NCI-H345 (cell line): ENCODE measurements at regions not wholly inside any gene's neighbourhood (a gene's known extent, or its start where the extent isn't known, plus 50 kb on each side); places are given as distances from the start of the nearest gene placed in this dataset.
"Not testable (repeated sequence)": the region's sequence is repeated elsewhere in the genome, so short reads cannot be mapped to it uniquely, and the experiment has no call there.

Experiments
- DNase-seq: peaks from one replicate; lab custom pipeline; 2025; lab: John Stamatoyannopoulos, UW

DNA sequence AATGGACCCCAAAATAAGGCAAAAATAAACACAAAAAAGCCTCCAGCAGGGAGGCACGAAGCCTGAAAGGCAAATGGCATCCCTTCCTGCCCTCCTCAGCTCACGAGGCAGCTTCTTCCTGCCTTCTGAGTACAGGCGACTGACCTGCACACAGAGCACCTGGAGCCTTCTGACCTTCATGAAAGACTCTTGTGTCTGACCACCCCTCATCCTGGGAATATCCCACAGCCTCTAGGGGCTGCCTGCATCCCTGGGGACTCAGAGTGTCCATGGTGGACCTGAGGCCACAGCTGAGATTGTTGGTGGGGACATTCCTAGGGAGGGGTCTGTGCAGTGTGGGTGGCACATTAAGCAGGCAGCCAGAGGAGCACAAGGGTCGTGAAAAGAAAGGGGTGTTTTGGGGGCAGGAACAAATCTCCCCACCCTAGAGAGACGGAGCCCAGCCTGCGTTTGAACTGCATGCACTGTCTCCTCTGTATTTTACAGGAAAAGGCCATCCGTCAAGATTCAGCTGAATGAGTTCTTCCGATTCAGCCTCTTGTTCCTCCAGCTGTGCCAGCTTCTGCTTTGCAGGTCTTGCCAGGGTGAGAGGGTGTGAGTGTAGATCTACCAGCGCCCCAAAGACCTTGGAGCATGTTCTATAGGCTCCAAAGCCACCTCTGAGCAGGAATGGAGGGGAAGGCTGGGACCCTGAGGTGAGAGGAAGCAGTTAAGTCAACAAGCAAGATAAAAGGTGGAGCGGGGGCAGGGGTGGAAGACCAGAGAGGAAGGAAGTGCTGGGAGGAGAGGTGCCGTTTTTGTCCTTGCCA lies 80.4 kb upstream of the MEF2A start:
- DNase-seq, result no peak

DNA sequence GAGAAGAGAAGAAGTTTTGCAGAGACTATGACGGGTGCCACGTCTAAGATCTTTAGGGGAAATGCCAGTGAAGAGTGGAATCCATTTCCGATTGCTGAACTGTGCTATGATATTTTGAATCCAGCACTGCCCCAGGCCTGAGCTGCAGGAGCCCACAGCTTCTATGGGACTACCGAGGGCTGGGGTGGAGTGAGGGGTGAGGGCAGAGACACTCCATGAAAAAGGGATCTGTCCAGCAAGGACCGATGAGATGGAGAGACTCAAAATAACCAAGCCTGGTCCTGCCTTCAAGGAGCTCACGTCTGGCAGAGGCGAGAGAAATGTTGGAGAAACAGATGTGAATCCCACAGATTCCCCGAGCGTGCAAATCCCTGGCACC lies 79.8 kb upstream of the MEF2A start:
- no peak for DNase-seq

DNA sequence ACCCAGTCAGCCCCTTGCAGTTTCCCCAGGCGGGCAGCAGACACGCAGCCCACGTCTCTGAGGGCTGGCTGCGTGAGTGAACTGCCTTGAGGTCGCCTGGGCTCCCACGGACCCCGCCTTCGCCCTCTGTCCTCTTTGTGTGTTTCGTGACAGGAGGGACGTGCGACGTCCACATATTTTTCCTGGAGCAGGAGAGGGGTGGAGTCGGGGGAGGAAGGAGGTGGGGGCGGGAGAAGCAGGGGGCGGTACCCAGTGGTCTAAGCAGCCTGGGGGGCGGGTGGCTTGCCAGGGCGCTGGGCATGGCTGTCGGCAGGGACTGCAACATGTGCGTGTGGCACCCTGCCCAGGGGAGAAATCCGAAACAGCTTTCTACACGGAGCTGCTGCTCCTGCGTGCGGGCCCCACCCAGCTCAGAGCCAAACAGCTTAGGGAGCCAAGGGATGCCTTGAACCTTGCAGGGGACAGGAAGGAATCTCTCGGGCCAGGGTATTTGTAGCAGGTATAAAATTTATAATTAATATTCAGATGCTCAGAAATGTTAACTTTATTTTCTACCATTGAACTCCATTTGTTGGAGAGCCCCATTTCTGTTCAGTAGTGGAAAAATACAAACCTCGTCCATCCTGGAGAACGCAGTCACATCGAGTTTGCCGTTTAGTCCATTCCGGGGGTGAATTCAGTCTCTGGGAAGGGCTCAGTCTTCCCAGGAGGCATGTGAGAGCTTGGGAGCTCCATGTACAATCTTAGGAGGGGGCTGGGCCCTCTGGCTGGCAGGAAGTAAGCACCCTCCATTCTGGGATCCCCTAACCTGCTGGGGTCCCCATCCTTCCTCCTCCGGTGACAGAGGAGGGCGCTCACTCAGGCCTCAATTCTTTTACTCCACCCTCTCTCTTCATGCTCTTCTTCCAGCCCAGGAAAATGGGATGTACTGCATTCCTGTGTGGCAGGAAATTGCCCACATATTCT lies 79.1 kb upstream of the MEF2A start:
- DNase-seq, result peak; percentile 20

DNA sequence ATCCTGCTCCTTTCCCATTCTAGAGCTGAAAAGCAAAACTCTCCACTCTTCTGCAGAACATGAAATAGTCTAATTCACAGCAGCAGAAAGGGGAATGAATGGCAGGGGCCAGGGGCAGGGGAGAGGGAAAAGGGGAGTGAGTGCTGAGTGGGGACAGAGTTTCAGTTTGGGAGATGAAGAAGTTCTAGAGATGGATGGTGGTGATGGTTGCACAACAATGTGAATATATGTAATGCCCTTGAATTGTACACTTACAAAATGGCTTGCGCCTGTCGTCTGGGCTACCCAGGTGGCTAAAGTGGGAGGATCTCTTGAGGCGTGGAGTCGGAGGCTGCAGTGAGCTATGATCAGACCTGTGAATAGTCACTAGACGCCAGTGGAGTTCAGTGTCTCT lies 78.5 kb upstream of the MEF2A start:
- no peak for DNase-seq

DNA sequence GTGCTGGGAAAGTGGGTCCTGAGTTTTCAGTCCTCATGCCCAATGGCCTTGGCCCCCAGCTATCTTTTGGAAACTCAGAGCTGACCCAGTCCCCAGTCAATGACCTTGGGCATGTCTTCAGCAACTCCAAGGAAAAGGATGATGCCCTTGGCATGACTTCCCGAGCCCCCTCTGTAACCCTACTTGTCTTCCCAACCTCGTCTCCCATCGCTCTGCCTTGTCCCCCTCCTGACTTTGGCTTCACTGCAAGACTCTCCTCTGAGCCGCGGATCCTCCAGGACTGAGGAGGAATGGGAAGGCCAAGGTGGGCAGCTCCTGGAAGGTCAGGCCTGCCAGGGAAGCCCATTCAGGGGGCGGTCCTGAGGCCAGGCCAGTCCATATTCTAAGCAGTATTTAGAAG lies 73.5 kb upstream of the MEF2A start:
- no peak for DNase-seq

DNA sequence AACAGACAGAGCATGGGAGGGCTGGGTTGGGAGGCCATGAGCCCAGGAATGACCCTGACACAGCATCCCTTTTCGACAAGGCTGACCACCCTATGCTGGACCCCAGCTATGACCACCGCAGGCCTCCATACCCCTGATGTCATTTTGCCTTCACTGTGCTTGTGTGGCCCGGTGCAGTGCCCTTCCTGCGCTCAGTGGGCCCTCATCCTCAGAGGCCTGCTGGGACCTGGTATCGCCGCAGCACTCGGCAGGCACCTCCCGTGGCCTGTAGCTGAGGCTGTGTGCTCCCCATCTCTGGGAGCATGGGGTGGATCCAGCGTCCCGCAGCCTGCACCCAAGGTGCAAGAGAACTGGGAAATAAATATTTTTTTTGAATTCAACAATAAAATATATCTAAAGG lies 73.1 kb upstream of the MEF2A start:
- no peak for DNase-seq

DNA sequence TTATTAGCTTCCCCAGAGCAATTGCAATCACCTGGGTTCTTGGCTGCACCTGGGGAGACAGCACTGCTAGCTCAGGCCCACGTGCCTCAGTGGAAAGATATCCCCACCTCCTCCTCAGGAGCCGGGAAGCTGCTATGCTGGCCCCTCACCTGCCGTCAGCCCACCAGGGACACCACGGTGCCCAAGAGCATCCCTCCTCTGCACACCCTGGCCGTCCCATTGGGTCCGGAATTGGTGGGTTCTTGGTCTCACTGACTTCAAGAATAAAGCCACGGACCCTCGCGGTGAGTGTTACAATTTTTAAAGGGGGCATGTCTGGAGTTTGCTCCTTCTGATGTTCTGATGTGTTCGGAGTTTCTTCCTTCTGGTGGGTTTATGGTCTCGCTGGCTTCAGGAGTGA lies 72.3 kb upstream of the MEF2A start:
- no peak for DNase-seq

DNA sequence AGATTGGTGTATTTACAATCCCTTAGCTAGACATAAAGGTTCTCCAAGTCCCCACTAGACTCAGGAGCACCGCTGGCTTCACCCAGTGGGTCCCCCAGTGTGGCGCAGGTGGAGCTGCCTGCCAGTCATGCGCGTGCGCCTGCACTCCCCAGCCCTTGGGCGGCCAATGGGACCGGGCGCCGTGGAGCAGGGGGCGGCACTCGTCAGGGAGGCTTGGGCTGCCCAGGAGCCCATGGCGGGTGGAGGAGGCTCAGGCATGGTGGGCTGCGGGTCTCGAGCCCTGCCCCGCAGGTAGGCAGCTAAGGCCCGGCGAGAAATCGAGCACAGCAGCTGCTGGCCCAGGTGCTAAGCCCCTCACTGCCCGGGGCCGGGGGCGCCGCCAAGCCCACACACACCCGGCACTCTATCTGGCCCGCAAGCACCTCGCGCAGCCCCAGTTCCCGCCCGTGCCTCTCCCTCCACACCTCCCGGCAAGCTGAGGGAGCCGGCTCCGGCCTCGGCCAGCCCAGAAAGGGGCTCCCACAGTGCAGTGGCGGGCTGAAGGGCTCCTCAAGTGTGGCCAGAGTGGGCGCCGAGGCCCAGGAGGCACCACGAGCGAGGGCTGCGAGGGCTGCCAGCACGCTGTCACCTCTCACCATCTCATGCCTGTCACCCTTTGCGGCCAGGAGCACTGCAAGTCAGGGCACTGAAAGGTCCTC lies 71.1 kb upstream of the MEF2A start:
- not testable (repeated sequence) for DNase-seq

DNA sequence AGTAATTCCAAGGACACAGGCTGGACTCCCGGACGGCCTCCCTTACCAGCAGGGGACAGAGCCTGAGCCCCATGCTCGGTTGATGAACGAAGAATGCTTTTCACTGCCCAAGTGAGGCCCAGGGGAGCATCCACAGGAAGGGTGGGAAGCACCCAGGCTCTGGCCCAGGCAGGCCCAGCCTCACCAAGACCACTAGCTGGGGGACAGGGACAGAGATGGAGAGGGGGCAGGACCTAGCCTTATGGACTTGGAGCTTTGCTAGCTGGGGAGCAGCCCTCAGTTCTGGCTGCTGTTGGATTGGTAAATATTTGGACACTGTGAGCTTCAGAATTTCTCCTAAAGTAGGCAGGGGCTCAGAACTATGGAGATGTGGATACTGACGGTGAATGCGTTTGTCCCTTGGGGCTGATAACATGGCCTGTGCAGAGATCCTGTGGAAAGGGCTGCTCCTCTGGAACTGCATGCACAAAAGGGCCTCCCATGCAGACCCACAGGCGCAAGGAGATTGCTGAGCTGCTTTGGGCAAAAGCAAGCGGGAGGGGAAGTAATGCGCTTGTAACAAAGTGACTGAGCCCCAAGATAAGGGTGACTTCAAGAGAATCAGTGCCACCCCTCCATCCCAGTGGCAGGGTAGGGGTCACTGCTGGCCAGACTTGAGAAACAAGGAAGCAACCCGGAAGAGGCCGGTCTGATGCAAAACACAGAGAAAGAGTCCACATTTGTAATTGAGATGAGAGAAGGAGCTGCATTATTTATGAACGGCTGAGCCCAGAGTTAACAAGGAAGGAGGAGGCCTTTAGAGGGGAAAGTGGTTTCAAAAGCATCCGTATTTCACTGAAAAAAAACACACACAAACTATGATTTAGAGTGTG lies 70.1 kb upstream of the MEF2A start:
- no peak for DNase-seq

DNA sequence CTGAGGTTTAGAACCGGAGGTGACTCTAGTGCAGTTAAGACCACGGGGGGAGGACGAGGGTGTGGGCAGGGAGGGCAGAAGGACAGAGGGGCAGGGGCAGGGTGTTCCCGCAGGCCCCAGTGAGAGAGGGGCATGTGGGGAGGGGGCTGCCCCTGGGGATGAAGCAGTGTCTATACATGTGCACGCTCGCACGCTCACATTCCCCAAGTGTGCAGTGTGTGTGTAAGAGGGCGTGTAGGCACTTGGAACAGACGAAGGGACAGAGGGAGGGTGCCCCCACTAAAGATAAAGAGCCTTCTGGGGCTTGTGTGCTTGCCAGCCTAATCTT lies 69.5 kb upstream of the MEF2A start:
- DNase-seq, result no peak

DNA sequence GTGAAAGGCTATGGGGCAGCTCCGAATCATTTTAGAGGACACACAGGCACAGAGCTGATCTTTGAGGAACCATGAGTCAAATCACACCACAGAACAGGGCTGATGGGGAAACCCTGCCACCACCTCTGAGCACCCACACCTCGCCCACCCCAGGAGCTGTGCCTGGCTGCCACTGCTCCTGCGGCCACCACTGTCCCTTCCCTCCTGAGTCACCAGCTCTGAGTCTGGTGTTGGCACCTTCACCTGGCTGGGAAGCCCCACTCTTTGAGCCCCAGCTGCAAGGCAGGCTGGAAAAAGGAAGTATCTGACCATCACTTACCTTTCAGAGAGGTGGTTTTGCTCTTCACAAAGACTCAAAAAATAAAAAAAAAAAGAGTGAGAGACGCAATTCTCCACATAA lies 63.6 kb upstream of the MEF2A start:
- DNase-seq, result no peak

DNA sequence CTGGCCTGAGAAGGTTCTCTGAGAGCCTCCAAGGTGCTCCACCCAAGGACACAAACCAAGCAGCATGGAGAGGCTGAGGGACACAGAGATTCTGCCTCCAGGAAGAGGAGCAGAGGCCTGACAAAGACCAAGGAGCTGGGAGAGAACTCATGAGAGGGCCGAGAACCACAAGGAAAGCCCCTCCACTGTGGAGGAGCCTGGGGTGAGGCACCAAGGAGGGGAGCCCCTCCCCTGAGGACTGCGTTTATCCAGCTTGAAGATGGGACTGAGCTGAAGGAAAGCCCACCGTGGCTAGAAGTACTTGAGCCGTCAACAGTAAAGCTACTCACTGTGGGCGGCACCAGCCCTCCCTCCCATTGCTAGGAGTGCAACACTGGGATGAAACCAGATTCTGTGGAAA lies 63.1 kb upstream of the MEF2A start:
- no peak for DNase-seq

DNA sequence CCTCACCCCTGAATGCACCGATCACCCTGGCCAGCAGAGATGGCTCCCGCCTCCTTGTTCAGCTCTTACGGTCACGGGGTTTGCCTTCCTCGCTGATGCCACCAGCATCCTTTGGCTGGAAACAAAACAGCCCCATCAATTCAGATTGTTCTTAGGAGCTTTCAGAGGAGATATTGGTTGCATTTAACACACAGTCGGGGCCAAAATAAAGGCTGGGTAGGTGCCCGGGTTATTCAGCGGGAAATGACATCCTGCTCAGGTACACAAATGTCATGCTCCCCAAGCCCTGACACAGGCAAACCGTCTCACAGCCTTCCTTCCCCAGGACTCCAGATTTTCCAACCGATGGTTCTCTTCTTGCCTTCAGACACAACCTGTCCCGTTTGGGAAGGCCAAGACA lies 62.4 kb upstream of the MEF2A start:
- DNase-seq, result no peak

DNA sequence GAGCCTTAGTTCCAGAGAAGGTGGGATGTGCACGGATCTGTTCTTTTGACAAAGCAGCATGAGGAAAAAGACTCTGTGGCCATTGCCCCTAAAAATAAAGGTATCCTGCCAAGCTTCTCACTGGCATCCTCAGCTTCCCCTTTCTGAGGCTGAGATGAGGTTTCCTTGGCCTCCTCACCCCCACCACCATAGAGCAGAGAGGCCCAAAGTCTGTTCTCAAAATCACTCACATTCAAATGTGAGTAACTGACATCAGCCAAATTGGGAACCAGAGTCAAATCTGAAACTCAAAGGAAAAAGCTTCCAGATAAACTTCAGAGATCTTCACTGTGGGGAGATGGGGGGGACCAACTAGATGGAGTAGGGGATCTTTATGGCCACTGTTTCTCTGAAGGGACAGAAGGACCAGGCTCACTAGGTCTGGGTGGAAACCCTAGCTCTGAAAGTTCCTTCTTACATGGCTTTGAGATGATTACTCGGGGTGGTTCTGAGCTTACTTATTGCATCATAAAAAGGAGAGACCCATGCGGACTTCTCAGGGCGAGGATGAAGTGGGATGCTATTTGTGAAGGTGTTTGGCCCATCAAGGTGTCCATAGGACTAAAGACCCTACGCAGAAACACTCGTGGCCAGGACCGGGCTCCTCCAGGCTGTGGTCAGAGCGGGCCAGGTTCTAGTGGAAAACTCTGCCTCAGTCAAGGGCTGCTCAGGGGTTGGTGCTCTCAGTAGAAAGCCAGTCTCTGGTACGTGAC lies 61.5 kb upstream of the MEF2A start:
- DNase-seq, result no peak

DNA sequence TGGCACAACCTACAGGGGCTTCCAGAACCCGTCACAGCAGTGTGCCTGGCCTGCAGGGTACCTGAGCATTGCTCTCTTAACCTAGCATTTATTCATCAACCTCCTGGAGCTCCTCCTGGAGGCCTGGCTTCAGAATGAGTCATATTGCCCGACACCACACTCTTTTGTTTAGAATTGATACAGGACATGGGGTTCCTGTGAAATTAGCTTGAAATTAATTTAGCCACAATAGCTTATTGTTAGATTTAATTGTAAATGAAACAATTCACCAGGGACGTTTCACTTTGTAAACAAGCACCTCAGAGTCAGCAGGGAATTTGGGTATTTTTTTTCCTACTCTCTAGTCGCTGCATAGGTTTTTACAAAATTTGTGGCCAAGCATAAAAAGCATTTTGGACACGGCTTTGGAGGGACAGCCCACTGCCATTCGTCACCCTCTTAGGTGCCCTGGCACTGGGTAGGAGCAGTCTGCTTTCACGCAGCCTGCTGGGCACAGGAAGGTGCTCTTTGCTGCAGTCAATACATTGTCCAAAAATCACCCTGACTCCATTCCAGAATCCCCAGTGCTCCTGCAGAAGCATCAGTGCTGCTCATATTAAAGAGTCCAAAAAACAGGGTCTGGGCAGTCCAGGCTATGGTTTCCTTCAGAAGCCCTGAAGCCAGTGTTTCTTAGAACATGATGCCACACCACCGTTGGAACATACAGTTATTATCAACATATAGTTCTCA lies 60.8 kb upstream of the MEF2A start:
- DNase-seq, result no peak

DNA sequence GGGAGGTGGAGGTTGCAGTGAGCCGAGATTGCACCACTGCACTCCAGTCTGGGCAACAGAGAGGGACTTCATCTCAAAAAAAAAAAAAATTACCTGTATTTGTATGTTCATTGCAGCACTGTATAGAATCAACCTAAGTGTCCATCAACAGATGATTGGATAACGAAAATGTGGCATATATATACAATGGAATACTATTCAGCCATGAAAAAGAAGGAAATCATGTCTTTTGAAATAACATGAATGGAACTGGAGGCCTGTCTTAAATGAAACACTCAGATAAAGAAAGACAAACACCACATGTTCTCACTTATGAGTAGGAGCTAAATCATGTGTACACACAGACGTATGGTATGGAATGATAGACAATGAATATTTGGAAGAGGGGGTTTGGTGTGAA lies 59.4 kb upstream of the MEF2A start:
- no peak for DNase-seq

DNA sequence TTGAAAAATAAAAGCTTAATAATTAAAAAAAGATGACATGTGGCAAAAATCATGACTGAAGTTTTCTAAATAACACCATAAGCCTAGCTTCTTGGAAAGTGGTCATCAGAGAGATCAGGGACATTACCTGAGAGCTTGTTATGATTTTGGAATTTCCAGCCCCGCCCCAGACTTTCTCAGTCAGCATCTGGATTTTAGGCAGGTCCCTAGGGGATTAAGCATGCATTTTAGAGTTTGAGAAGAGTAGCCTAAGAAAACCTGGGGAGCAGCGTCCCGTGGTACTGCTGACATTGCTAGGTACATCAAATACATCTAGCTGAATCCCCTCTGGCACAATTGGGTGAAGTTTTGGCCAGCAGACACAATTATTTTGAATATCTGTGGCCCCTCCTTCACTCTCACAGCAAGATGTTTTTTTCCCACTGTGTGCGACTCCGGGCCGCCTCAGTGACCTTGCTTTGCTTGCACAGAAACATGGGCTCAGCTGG lies 58.7 kb upstream of the MEF2A start:
- DNase-seq, result no peak

DNA sequence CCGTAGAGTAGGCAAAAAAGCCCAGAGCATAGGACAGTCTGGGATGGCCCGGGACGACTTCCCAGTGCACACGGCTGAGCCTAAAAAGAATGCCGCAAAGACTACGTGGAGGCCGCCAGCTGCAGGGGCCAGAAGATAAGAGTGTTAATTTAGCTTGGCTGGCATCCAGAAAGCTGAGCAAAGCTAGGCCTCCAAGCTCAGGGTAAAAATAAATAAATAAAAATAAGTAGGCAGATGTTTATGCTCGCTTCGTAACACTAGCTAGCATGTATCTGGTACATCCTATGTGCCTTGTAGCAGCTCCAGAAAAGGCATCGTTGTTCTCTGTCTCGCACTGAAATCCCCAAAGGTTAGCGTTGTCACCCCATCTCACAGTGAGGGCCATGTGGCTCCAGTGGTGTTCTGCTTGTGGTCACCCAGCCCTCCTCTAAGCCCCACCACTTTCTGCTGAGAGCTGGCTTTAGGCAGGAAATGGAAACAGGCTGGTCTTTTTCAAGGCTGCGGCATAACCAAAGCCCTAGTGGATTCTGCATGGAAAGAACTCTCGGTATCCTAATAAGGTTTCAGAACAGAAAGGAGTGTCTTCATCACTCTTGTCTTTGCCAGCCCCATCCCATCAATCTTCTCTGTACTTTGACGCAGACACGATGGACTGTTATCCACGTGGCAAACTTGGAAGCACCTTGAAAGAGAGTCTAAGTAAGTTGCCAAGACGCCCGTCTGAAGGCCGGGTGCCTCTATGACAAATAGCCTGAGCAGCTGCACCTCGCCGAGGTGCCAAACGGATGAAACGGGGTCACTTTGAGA lies 58.1 kb upstream of the MEF2A start:
- peak; percentile 75 for DNase-seq

DNA sequence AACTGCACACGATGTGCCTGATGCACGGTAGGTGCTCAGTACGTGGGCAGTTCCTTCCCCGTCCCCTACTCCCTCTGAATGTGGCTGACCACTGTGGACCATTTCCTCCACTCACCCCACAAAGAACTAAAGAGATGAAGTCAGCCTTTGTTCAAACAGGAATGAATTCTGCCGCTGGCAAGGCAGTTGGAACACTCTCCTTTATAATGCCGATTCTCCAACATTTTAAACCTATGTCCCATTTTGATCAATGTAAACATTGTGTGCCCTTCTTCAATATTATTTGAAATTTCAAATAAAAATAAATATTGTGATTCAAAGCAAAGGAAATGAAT lies 57.5 kb upstream of the MEF2A start:
- no peak for DNase-seq

DNA sequence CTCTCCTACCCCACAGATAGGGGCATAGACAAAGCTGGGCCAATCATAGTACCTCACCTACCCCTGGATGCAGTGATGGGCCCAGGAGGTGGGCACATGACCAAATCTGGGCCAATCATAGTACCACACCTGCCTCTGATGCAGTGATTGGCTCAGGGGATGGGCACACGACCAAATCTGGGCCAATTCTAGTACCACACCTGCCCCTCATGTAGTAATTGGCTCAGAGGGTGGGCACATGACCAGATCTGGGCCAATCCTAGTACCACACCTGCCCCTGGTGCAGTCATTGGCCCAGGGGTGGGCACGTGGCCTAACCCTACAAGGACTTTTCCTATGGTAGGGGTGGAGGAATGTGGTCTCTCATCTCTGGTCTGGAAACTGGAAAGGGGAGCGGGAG lies 56.9 kb upstream of the MEF2A start:
- DNase-seq, result no peak
